ENCODE measurements at regions not wholly inside any gene's neighbourhood (a gene's known extent, or its start where the extent isn't known, plus 50 kb on each side); places are given as distances from the start of the nearest gene placed in this dataset.

DNA sequence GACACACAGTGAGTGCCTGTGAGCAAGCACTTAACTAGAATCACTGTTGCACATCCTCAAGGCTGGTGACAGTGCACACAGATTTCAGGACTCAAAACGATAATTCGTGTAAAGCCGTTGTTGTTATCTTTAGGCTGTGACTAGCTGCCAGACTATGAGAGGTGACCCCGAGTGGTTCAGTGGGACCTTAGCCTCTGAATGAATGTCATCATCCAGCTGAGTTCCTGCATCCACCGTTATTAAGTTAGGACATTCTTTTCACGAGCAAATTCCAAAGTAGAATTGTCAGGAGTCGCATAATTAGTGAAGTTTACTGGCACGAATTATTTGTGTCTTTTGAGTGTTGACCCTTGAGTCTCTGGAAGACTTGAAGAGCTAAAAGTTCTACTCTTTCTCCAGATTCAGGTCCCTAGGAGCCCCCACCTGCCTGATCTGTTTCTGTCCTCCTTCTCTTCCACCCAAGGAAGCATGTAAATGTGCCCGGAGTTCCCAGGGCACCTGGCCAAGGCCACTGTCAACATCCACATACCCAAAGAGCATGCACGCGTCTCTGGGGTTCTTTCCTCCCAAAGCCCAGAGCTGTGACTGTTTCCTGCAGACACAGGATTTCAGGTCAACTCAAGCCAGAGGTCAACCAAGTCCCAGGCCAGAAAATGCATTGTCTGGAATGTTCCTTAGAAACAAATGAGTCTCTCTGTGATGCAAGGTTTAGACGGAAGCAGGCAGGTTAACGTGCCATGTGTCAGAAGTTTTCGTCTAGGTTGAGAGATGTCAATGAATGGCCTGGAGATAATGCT, 207.2 kb downstream of the TOMM20 start:
- Histone ChIP-seq H3K27ac (ENCODE audit: extremely low read length, insufficient read depth, low read length) (no peak overlapping the region), H4K20me1 (ENCODE audit: insufficient read depth, low read length) (no peaks in the 10 kb centered on the region), H2AFZ (ENCODE audit: low read length) (no peak overlapping the region), H3K4me2 (ENCODE audit: low read depth, low read length) (peak overlapping the region; percentile 44), H3K36me3 (replicated peaks in 1 of 2; ENCODE audit: control insufficient read depth in 1 of 2, insufficient read depth in 2 of 2, low read length in 2 of 2) (no peaks in the 10 kb centered on the region), H3K4me1 (ENCODE audit: insufficient read depth, low read length) (peaks cover 56% of the 10 kb centered on the region), H3K79me2 (ENCODE audit: insufficient read depth, low read length) (no peaks in the 10 kb centered on the region), H3K4me3 (replicated peaks in 1 of 3; ENCODE audit: insufficient read depth in 1 of 3, low read depth in 2 of 3, low read length in 3 of 3) (no peak overlapping the region), H3K9me3 (ENCODE audit: low read length) (0 out of 2 replicates have a peak, but pooled peaks cover 4% of the 10 kb centered on the region), H3K9ac (ENCODE audit: insufficient read depth, low read depth, low read length) (peak overlapping the region; percentile 27; the same call in 1 of the 2 replicates), H3K27me3 (ENCODE audit: control insufficient read depth in 1 of 2, insufficient read depth in 2 of 2, low read length in 2 of 2) (no peaks in the 10 kb centered on the region)
- FAIRE-seq (peak; percentile 21), ATAC-seq (peak; percentile 29; the same call in 1 of the 3 replicates), DNase-seq (ENCODE audit: low spot score) (peak; percentile 25)
- 29% methylated on average over 14 of the region's 14 CpGs for WGBS (ENCODE audit: low lambda C conversion rate)
- intact Hi-C loops (cut with micrococcal nuclease; ENCODE audit: unreplicated experiment) = loop anchor here (5.0 kb wide), 1 partner anchor 36 kb away; no protein-coding TSS in a partner anchor
- BruUV-seq (replicated peaks) = no TSS peak
- CTCF ChIA-PET (ENCODE audit: low intra/inter-chr PET ratio, low total read pairs) = no interaction called here
- POLR2A ChIA-PET = interaction anchor here (0.6 to 1.4 kb wide), 5 partner anchors 14 to 323 kb away, joined by 3 to 6 read pairs (median 4); no protein-coding TSS in a partner anchor
- in situ Hi-C loops (cut with HindIII; ENCODE audit: extremely low pct_ligation_motif_present, low pct_unique_long_range_greater_than_20kb) = no loop called here
- TF ChIP-seq, protein P1, sequence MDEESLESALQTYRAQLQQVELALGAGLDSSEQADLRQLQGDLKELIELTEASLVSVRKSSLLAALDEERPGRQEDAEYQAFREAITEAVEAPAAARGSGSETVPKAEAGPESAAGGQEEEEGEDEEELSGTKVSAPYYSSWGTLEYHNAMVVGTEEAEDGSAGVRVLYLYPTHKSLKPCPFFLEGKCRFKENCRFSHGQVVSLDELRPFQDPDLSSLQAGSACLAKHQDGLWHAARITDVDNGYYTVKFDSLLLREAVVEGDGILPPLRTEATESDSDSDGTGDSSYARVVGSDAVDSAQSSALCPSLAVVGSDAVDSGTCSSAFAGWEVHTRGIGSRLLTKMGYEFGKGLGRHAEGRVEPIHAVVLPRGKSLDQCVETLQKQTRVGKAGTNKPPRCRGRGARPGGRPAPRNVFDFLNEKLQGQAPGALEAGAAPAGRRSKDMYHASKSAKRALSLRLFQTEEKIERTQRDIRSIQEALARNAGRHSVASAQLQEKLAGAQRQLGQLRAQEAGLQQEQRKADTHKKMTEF (CRISPR knock-in tag; IDR thresholded peaks at IDR 0.05) = 0 out of 2 replicates have a peak, but pooled peaks have one; percentile 24
- TF ChIP-seq ATM (IDR thresholded peaks at IDR 0.05; ENCODE audit: borderline replicate concordance) (no peak), ZNF101 (CRISPR knock-in tag; IDR thresholded peaks at IDR 0.05; ENCODE audit: borderline replicate concordance, low read depth) (no peak), PAF1 (CRISPR knock-in tag; IDR thresholded peaks at IDR 0.05) (no peak), XRCC5 (optimal IDR thresholded peaks at IDR 0.05; ENCODE audit: low read length) (no peak), POLR2A (IDR thresholded peaks at IDR 0.05; ENCODE audit: insufficient read depth in 1 of 2, low read depth in 2 of 2, low read length in 2 of 2) (no peak), ZNF296 (CRISPR knock-in tag; conservative IDR thresholded peaks at IDR 0.05) (no peak), HMG20A (CRISPR knock-in tag; IDR thresholded peaks at IDR 0.05; ENCODE audit: borderline replicate concordance) (0 out of 2 replicates have a peak, but pooled peaks have one; percentile 19), ZFP41 (CRISPR knock-in tag; IDR thresholded peaks at IDR 0.05; ENCODE audit: borderline replicate concordance) (no peak), ZNF331 (CRISPR knock-in tag; IDR thresholded peaks at IDR 0.05) (no peak), RAD51 (IDR thresholded peaks at IDR 0.05; ENCODE audit: borderline replicate concordance) (no peak), ZBTB8A (CRISPR knock-in tag; IDR thresholded peaks at IDR 0.05; ENCODE audit: borderline replicate concordance, low read depth) (no peak), ZNF619 (CRISPR knock-in tag; IDR thresholded peaks at IDR 0.05) (no peak), ZSCAN29 (CRISPR knock-in tag; conservative IDR thresholded peaks at IDR 0.05) (no peak), CEBPG (CRISPR knock-in tag; IDR thresholded peaks at IDR 0.05) (peak; percentile 15; the same call in 1 of the 2 replicates), NFKB2 (CRISPR knock-in tag; IDR thresholded peaks at IDR 0.05; ENCODE audit: borderline replicate concordance) (no peak), HES4 (CRISPR knock-in tag; IDR thresholded peaks at IDR 0.05; ENCODE audit: borderline replicate concordance) (no peak)
- TF ChIP-seq, protein P2, sequence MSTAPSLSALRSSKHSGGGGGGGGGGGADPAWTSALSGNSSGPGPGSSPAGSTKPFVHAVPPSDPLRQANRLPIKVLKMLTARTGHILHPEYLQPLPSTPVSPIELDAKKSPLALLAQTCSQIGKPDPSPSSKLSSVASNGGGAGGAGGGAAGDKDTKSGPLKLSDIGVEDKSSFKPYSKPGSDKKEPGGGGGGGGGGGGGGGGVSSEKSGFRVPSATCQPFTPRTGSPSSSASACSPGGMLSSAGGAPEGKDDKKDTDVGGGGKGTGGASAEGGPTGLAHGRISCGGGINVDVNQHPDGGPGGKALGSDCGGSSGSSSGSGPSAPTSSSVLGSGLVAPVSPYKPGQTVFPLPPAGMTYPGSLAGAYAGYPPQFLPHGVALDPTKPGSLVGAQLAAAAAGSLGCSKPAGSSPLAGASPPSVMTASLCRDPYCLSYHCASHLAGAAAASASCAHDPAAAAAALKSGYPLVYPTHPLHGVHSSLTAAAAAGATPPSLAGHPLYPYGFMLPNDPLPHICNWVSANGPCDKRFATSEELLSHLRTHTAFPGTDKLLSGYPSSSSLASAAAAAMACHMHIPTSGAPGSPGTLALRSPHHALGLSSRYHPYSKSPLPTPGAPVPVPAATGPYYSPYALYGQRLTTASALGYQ (CRISPR knock-in tag; IDR thresholded peaks at IDR 0.05) = no peak
- TF ChIP-seq, protein P3, sequence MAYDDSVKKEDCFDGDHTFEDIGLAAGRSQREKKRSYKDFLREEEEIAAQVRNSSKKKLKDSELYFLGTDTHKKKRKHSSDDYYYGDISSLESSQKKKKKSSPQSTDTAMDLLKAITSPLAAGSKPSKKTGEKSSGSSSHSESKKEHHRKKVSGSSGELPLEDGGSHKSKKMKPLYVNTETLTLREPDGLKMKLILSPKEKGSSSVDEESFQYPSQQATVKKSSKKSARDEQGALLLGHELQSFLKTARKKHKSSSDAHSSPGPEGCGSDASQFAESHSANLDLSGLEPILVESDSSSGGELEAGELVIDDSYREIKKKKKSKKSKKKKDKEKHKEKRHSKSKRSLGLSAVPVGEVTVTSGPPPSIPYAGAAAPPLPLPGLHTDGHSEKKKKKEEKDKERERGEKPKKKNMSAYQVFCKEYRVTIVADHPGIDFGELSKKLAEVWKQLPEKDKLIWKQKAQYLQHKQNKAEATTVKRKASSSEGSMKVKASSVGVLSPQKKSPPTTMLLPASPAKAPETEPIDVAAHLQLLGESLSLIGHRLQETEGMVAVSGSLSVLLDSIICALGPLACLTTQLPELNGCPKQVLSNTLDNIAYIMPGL (CRISPR knock-in tag; IDR thresholded peaks at IDR 0.05; ENCODE audit: borderline replicate concordance in 1 of 2, low read depth in 1 of 2) = no peak
